NCI-H1694 (cell line): ENCODE measurements at regions not wholly inside any gene's neighbourhood (a gene's known extent, or its start where the extent isn't known, plus 50 kb on each side); places are given as distances from the start of the nearest gene placed in this dataset.
"Not testable (repeated sequence)": the region's sequence is repeated elsewhere in the genome, so short reads cannot be mapped to it uniquely, and the experiment has no call there.

Experiments
- DNase-seq: peaks from one replicate; lab custom pipeline; 2025; lab: John Stamatoyannopoulos, UW

DNA sequence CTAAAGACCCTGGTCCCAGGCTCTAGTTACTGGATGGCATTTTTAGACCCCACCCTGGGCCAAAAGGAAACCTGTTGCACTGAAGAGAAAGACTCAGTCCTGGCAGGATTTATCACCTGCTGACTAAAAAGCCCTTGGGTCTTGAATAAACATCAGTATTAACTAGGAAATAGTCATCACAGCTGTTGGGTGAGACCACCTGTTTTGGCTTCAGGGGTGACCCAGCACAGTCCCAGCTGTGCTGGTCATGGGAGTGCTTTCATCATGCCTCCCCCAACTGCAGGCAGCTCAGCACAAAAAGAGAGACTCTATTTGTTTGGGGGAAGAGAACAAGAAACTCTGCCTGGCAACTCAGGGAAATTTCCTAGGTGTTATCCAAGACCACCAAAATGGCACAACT lies 903.2 kb downstream of the C4orf33 start:
- DNase-seq = no peak

GRCh38 chr4:130008461-130008860 lies 912.5 kb downstream of the C4orf33 start:
- DNase-seq = no peak

DNA sequence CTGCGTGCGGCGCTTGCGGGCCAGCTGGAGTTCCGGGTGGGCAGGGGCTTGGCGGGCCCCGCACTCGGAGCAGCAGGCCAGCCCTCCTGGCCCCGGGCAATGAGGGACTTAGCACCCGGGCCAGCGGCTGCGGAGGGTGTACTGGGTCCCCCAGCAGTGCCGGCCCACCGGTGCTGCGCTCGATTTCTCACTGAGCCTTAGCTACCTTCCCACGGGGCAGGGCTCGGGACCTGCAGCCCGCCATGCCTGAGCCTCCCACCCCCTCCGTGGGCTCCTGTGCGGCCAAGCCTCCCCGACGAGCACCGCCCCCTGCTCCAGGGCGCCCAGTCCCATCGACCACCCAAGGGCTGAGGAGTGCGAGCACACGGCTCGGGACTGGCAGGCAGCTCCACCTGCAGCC lies 916.9 kb downstream of the C4orf33 start:
- not testable (repeated sequence) for DNase-seq

- DNase-seq = no peak
Observed at GRCh38 chr4:130021706-130022105, 925.8 kb downstream of the C4orf33 start.

GRCh38 chr4:130023088-130023487 lies 927.1 kb downstream of the C4orf33 start:
- DNase-seq = no peak

- no peak for DNase-seq
Observed at GRCh38 chr4:130025701-130026100, 929.7 kb downstream of the C4orf33 start.

- no peak for DNase-seq
Observed at GRCh38 chr4:130026185-130026584, 930.2 kb downstream of the C4orf33 start.

- no peak for DNase-seq
Observed at GRCh38 chr4:130027973-130028372, 932.0 kb downstream of the C4orf33 start.

DNA sequence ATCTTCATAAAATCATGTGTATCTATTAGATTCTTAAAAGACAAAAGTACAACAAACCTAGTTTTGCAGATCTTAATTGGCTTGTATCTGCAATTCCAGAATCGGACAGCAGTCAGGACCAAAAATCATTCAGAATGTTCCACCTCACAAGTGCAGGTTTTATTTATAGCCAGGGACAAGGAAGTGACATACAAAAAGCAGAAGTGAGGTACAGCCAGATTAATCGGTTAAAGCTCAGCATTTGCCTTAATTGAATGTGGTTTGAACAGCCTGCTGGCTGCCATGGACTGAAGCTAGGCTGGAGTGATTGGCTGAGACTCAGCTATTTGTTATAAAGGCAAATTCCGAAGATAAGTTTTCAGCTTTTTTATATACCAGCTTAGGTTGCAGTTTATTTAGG lies 932.6 kb downstream of the C4orf33 start:
- DNase-seq = no peak

DNA sequence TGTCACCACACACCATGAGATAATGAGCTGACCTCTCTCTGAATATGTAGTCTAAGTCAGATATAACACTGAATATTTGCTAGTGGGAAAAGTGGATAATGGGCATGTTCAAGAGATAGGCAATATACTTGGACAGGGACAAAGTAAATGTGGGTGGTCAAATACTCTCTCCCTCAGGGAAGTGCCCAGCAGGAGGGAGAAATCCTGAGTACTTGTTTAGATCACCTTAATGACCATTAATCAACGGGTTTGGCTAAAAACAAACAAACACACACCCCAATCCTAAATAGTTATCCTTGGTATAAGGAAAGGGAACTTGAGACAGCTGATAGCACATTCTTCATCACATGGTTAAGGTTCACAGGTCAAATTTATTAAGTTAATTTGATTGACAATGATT lies 933.5 kb downstream of the C4orf33 start:
- DNase-seq = no peak

DNA sequence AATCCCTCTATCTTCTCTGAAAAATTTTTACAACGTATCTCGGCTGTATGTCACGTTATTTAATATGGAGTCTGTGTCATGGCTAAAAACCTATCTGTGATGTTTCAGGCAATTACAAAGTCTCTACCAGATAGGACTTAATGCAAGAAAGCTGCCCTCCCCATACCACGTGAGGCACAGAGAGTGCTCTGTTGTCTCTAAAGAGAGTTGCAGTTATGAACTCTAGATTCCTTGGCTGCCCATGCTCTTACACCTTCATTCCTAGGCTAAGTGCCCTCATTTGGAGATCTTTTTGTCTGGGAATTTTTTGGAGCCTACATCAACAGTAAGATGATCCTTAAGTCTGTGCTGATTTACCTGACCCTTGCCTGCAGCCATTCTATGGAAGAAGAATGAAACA lies 935.9 kb downstream of the C4orf33 start:
- no peak for DNase-seq

DNA sequence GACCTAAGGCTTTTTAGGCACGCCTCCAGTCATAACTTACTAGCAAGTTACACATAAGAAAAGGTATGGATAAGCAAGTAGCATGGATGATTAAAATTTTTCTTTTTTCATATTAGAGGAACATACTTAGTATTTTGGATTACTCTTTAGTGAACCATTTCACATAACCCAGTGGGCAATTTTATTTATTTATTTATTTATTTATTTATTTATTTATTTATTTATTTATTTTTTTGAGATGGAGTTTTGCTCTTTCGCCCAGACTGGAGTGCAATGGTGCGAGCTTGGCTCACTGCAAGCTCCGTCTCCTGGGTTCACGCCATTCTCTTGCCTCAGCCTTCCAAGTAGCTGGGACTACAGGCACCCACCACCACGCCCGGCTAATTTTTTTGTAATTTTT lies 937.7 kb downstream of the C4orf33 start:
- not testable (repeated sequence) for DNase-seq

DNA sequence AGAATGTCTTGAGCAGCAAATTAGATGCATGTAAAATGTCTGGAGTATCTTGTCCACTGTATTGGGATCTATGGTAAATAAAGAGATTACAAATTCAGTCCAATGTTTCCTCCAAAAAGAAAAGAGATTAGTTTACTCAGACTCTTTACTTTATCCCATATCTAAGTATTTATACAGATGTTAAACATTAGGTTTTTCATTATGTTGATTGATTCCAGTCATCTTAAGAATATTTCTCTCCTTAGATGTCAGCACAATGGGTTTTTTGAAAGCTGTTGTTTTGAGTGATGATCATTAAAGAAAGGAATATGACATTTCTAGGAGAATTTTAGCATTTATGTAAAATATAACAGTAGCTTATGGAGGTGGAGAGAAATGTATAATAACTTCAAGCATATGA lies 938.9 kb downstream of the C4orf33 start:
- no peak for DNase-seq

GRCh38 chr4:130035391-130035790 lies 939.4 kb downstream of the C4orf33 start:
- no peak for DNase-seq

DNA sequence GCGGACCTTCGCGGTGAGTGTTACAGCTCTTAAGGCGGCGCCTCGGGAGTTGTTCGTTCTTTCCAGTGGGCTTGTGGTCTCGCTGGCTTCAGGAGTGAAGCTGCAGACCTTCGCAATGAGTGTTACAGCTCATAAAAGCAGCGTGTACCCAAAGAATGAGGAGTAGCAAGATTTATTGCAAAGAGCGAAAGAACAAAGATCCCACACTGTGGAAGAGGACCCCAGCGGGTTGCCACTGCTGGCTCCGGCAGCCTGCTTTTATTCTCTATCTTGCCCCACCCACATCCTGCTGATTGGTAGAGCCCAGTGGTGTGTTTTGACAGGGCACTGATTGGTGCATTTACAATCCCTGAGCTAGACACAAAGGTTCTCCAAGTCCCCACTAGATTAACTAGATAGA lies 941.9 kb downstream of the C4orf33 start:
- not testable (repeated sequence) for DNase-seq

- DNase-seq = not testable (repeated sequence)
Observed at GRCh38 chr4:130038540-130038939, 942.6 kb downstream of the C4orf33 start.

DNA sequence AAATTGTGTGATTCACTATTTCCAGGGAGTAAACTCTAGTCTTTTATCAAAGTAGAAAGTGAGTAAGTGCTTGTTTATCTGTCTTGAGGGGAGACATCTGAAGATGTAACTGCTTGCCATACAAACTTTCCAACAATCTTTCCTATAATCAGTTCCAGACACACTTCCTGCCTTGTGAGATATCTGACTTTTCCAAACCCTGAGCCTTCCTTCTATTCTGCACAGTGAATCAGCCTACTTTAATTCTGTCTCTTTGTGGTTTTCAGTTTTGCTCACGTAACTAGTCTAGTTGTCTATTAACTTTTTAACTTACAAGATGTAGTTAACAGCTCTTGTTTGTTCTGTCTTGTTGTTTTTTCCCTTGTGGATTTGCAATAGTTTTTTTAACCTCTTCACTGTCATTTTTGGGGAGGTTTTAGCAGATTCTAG lies 947.8 kb downstream of the C4orf33 start:
- no peak for DNase-seq

DNA sequence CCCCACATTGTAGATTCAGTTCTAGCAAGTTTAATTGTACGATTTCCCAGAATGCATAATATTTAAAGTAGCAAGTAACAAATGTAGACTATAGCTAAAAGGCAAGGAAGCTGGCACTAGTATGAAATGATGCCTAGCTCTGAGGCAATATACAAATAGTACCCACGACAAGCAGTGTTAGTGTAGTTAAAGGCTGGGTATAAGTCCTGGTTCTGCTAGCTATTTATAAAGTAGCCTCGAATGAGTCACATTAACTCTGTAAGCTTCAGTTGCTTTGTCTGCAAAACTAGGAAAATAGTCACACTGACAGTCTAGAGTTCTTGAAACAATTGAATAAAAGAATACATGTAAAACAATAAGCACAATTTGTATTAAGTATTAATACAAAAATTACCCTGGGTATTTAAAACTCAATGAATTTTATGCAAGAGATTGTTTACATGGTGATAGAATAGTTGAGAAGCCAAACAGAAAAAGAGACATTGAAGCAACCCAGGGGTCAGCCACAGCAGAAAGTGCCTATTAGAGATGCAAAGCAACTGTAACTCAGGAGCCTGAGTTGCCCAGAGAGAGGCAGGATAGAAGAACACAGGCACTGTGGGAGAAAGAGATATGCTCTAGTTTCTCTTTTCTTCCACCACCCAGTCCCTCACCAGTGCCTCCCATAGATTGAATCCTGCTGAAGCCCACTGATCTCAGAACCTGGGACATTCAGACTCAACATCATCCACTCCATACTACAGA lies 949.0 kb downstream of the C4orf33 start:
- no peak for DNase-seq

- no peak for DNase-seq
Observed at GRCh38 chr4:130053723-130054122, 957.8 kb downstream of the C4orf33 start.

DNA sequence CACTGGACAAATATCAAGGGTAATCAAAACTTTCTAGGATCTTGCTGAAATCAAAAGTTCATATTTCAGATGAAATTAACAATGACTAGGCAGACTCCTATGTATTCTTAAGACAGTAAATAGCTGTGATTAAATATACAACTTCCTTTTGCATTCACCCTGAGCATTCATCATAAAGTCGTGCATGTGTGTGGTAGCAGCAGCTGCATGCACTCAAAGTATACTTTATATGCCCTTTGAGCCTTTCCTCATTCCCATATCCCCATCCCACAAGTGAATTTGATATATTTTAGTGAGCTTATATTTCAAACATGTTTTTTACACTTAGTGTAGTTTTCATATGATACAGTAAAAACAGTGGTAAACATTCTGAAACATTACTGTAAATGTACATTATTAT lies 959.0 kb downstream of the C4orf33 start:
- no peak for DNase-seq

DNA sequence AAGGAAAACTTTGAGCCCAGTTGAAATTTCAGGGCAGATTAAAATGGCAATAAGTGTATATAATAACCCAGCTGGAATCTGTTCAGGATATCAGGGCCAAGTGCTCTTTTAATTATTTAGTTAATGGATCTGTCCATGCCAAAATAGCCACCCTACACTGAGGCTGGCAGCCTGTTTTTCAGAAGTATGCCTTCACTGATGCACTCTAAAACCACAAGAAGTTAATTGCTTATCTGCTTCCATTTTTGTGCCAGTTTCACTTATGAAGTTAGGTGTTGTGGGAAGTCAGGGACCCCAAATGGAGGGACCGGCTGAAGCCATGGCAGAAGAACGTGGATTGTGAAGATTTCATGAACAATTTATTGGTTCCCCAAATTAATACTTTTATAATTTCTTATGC lies 960.3 kb downstream of the C4orf33 start:
- no peak for DNase-seq

DNA sequence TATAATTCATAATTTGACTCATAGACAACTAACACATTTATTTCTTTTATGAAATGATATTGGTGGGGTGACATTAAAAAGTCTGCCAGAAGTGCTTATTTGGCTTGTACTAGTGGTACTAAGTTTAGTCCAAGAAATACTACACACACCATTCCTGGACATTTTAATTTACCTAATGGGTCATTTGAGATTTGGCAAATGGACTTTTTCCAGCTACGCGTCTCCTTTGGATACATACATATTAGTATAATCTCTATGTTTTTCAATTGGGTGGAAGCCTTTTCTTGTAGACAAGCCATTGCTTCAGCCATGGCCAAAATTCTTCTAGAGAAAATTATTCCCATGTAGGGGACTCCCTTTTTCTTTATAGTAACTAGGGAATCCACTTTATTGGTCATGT lies 968.5 kb downstream of the C4orf33 start:
- no peak for DNase-seq

- DNase-seq = no peak
Observed at GRCh38 chr4:130067419-130067818, 971.5 kb downstream of the C4orf33 start.

- no peak for DNase-seq
Observed at GRCh38 chr4:130068072-130068471, 972.1 kb downstream of the C4orf33 start.
